Prostate gland (tissue), 2 donors: ENCODE measurements at regions not wholly inside any gene's neighbourhood (a gene's known extent, or its start where the extent isn't known, plus 50 kb on each side); places are given as distances from the start of the nearest gene placed in this dataset.
"Not testable (repeated sequence)": the region's sequence is repeated elsewhere in the genome, so short reads cannot be mapped to it uniquely, and the experiment has no call there.

Source experiments
- DNase-seq: peaks from one replicate; pipeline ENCODE4 v3.0.0-alpha.2; 2019; ENCODE audit warnings: low spot score
- H3K27ac ChIP-seq, 2 donors: fragments of 200-600 bp; sonication (generic); 2 replicates each; pipeline ENCODE4 v1.5.1; 2017 to 2019
- H3K27me3 ChIP-seq: fragments of 200-600 bp; sonication (generic); replicated peaks from 2 replicates; pipeline ENCODE4 v1.5.1; 2019; ENCODE audit not compliant: insufficient read depth
- H3K36me3 ChIP-seq, 2 donors: fragments of 200-600 bp; sonication (generic); 1 replicate in 1 of 2; 2 replicates in 1 of 2; pipeline versions ENCODE4 v1.5.1 to v1.8.1; 2017 to 2019
- H3K4me1 ChIP-seq: fragments of 200-600 bp; sonication (generic); replicated peaks from 2 replicates; pipeline ENCODE4 v1.5.1; 2019
- H3K4me3 ChIP-seq, 2 donors: fragments of 200-600 bp; sonication (generic); 2 replicates each; pipeline ENCODE4 v1.5.1; 2017 to 2019
- H3K9me3 ChIP-seq: fragments of 200-600 bp; sonication (generic); 2 replicates; pipeline ENCODE4 v1.5.1; 2017
- CTCF ChIP-seq, 4 experiments: fragments of 200-600 bp in 2 of 4; fragments of 450-650 bp in 2 of 4; sonication (generic) in 2 of 4; IDR thresholded peaks; 1 replicate in 3 of 4; 2 replicates in 1 of 4; pipeline ENCODE4 v1.5.1; 2016 to 2019; ENCODE audit warnings: antibody characterized with exemption in 4 of 4, mild to moderate bottlenecking in 2 of 4, moderate library complexity in 2 of 4
- POLR2A ChIP-seq: fragments of 450-650 bp; IDR thresholded peaks from one replicate; pipeline ENCODE4 v1.6.1; 2016; ENCODE audit warnings: antibody characterized with exemption, mild to moderate bottlenecking
- POLR2AphosphoS5 ChIP-seq: sonication (generic); formaldehyde crosslinking; IDR thresholded peaks from one replicate; pipeline ENCODE4 v1.6.1; 2017; ENCODE audit warnings: antibody characterized with exemption
- WGBS: methylation state at CpG from one replicate; pipeline ENCODE4 v1.1.5; 2018; 5-methylcytosine and 5-hydroxymethylcytosine counted together
- intact Hi-C: fragments of 100-400 bp; cut with DNase I; formaldehyde crosslinking; loops from one replicate; pipeline ENCODE4 v1.14.2; 2022

GRCh38 chr4:170682558-170683294 is 593.0 kb upstream of the AADAT start:
- H3K4me3 ChIP-seq: no peak overlapping the region
- TF ChIP-seq POLR2A (no peak), CTCF (IDR thresholded peaks at IDR 0.05) (no peak), POLR2AphosphoS5 (no peak)
- no peaks in the 10 kb centered on the region for H3K9me3 ChIP-seq
- no peaks in the 10 kb centered on the region for H3K27me3 ChIP-seq
- no peak for DNase-seq
- H3K4me1 ChIP-seq: no peaks in the 10 kb centered on the region
- H3K36me3 ChIP-seq: no peaks in the 10 kb centered on the region
- 35% methylated on average over 5 of the region's 5 CpGs for WGBS
- intact Hi-C loops: no loop called here
- H3K27ac ChIP-seq: no peak overlapping the region

DNA sequence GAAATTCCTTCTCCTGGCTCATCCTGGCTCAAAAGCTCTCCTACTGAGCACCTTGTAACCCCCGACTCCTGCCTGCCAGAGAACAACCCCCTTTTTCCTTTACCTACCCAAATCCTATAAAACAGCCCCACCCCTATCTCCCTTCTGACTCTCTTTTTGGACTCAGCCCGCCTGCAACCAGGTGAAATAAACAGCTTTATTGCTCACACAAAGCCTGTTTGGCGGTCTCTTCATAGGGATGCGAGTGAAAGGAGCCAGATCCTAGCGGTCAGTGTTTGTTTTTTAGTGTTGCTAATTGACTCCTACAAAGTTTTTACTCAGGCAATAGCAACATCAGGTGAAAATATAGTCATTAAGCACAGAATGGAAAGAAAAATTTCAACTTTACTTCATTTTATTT is 592.3 kb upstream of the AADAT start:
- DNase-seq, H3K27ac ChIP-seq, H3K9me3 ChIP-seq, H3K4me3 ChIP-seq, H3K4me1 ChIP-seq, H3K27me3 ChIP-seq, intact Hi-C loops, H3K36me3 ChIP-seq: not testable (repeated sequence)
- 41% methylated on average over 5 of the region's 5 CpGs for WGBS

- Histone ChIP-seq H3K36me3 (no peaks in the 10 kb centered on the region), H3K27ac (no peak overlapping the region), H3K27me3 (no peaks in the 10 kb centered on the region), H3K4me1 (no peaks in the 10 kb centered on the region), H3K4me3 (no peak overlapping the region), H3K9me3 (no peaks in the 10 kb centered on the region)
- no peak for DNase-seq
- TF ChIP-seq CTCF (IDR thresholded peaks at IDR 0.05) (no peak), POLR2A (no peak), POLR2AphosphoS5 (no peak)
- 66% methylated on average over 2 of the region's 2 CpGs for WGBS
- intact Hi-C loops: no loop called here
Observed at GRCh38 chr4:170675568-170676262, 586.0 kb upstream of the AADAT start.

DNA sequence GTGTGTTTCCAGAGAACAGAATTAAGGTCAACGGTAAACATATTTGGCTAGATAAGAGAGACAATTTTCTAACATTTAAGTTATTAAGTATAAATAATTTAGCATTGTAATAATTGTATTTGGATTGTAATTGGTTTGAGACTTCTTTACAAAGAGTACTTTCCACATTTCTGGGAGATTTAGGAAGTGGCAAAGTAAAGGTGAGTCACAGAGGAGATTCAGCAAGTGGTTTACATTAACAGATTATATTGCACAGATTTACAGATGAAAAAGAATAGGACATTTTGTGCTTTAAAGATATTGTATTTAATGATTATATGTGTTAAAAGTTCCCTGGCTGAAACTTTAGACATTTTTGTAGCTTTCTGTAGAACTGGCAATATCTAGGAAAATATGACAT is 584.4 kb upstream of the AADAT start:
- H3K9me3 ChIP-seq: no peaks in the 10 kb centered on the region

More for the DNA sequence above, 584.4 kb upstream of the AADAT start:
- no peaks in the 10 kb centered on the region for H3K27me3 ChIP-seq
- H3K4me1 ChIP-seq: no peaks in the 10 kb centered on the region
- no peaks in the 10 kb centered on the region for H3K36me3 ChIP-seq
- intact Hi-C loops: no loop called here
- TF ChIP-seq POLR2A: no peak
- no peak for TF ChIP-seq POLR2AphosphoS5
- TF ChIP-seq CTCF (IDR thresholded peaks at IDR 0.05): no peak
- no peak for DNase-seq
- 92% methylated on average over 1 of the region's 1 CpG for WGBS
- H3K27ac ChIP-seq: no peak overlapping the region
- H3K4me3 ChIP-seq: no peak overlapping the region
